ENCODE measurements at regions not wholly inside any gene's neighbourhood (a gene's known extent, or its start where the extent isn't known, plus 50 kb on each side); places are given as distances from the start of the nearest gene placed in this dataset.

GRCh38 chr6:132971676-132972075 lies 157.3 kb downstream of the RPS12 start:
- no peak for TF ChIP-seq CTCF (IDR thresholded peaks at IDR 0.05; ENCODE audit: borderline replicate concordance, insufficient read depth, low read depth, low read length)
- H3K4me3 ChIP-seq (ENCODE audit: low read depth, low read length): no peak overlapping the region

- no peak for TF ChIP-seq CTCF (IDR thresholded peaks at IDR 0.05; ENCODE audit: borderline replicate concordance, insufficient read depth, low read depth, low read length)
- H3K4me3 ChIP-seq (ENCODE audit: low read depth, low read length): no peak overlapping the region
These were observed 157.9 kb downstream of the RPS12 start for GRCh38 chr6:132972254-132972653.

GRCh38 chr6:132972971-132973370 lies 158.6 kb downstream of the RPS12 start:
- TF ChIP-seq CTCF (IDR thresholded peaks at IDR 0.05; ENCODE audit: borderline replicate concordance, insufficient read depth, low read depth, low read length): no peak

GRCh38 chr6:132973514-132973993 lies 159.2 kb downstream of the RPS12 start:
- no peak overlapping the region for H3K4me3 ChIP-seq (ENCODE audit: low read depth, low read length)

More at GRCh38 chr6:132972971-132973370, 158.6 kb downstream of the RPS12 start:
- H3K4me3 ChIP-seq (ENCODE audit: low read depth, low read length): no peak overlapping the region

GRCh38 chr6:132974122-132974521 lies 159.8 kb downstream of the RPS12 start:
- TF ChIP-seq CTCF (IDR thresholded peaks at IDR 0.05; ENCODE audit: borderline replicate concordance, insufficient read depth, low read depth, low read length): no peak

More at GRCh38 chr6:132973514-132973993, 159.2 kb downstream of the RPS12 start:
- TF ChIP-seq CTCF (IDR thresholded peaks at IDR 0.05; ENCODE audit: borderline replicate concordance, insufficient read depth, low read depth, low read length): no peak

GRCh38 chr6:132977413-132977812 lies 163.0 kb downstream of the RPS12 start:
- no peak for TF ChIP-seq CTCF (IDR thresholded peaks at IDR 0.05; ENCODE audit: borderline replicate concordance, insufficient read depth, low read depth, low read length)
- H3K4me3 ChIP-seq (ENCODE audit: low read depth, low read length): no peak overlapping the region

More at GRCh38 chr6:132974122-132974521, 159.8 kb downstream of the RPS12 start:
- no peak overlapping the region for H3K4me3 ChIP-seq (ENCODE audit: low read depth, low read length)

GRCh38 chr6:132978685-132979084 lies 164.3 kb downstream of the RPS12 start:
- no peak for TF ChIP-seq CTCF (IDR thresholded peaks at IDR 0.05; ENCODE audit: borderline replicate concordance, insufficient read depth, low read depth, low read length)
- no peak overlapping the region for H3K4me3 ChIP-seq (ENCODE audit: low read depth, low read length)

Data from GM12875 (cell line).